Left ventricle myocardium inferior (tissue), 1 donor: ENCODE measurements at regions not wholly inside any gene's neighbourhood (a gene's known extent, or its start where the extent isn't known, plus 50 kb on each side); places are given as distances from the start of the nearest gene placed in this dataset.

ENCODE experiments used
- DNase-seq: peaks from one replicate; pipeline ENCODE4 v3.0.0-alpha.2; 2020
- H3K27ac ChIP-seq: fragments of 200-600 bp; replicated peaks from 2 replicates; pipeline ENCODE4 v1.8.0; 2021
- H3K27me3 ChIP-seq: fragments of 200-600 bp; 2 replicates; pipeline ENCODE4 v1.8.0; 2021; ENCODE audit warnings: low read depth
- H3K36me3 ChIP-seq: fragments of 200-600 bp; 2 replicates; pipeline ENCODE4 v1.8.0; 2021
- H3K4me1 ChIP-seq: fragments of 200-600 bp; 2 replicates; pipeline ENCODE4 v1.8.0; 2021
- H3K4me3 ChIP-seq: fragments of 200-600 bp; 2 replicates; pipeline ENCODE4 v1.8.0; 2021; ENCODE audit warnings: mild to moderate bottlenecking, moderate library complexity
- H3K9me3 ChIP-seq: fragments of 200-600 bp; replicated peaks from 2 replicates; pipeline ENCODE4 v1.8.0; 2021
- CTCF ChIP-seq: fragments of 200-600 bp; IDR thresholded peaks from 2 replicates; pipeline ENCODE4 v1.8.0; 2021; ENCODE audit warnings: antibody characterized with exemption, mild to moderate bottlenecking, borderline replicate concordance
- intact Hi-C: fragments of 100-400 bp; cut with micrococcal nuclease; formaldehyde crosslinking; loops from one replicate; pipeline ENCODE4 v1.11.0; 2022
- donor health status: DM: no; HTN: yes; CAD: no; lungs with severe emphysema.

- Histone ChIP-seq H3K4me3 (no peak overlapping the region), H3K27me3 (no peaks in the 10 kb centered on the region), H3K9me3 (no peaks in the 10 kb centered on the region), H3K4me1 (peaks cover 11% of the 10 kb centered on the region), H3K27ac (no peak overlapping the region), H3K36me3 (no peaks in the 10 kb centered on the region)
- intact Hi-C loops: no loop called here
- no peak for TF ChIP-seq CTCF
- no peak for DNase-seq
Measured at GRCh38 chr14:71585361-71585760, 346.9 kb upstream of the RGS6 start.

- H3K27ac ChIP-seq: no peak overlapping the region
- H3K4me3 ChIP-seq: peak overlapping the region; percentile 44
- no peaks in the 10 kb centered on the region for H3K36me3 ChIP-seq
- no peak for DNase-seq
- H3K9me3 ChIP-seq: no peaks in the 10 kb centered on the region
- TF ChIP-seq CTCF: no peak
- H3K27me3 ChIP-seq: no peaks in the 10 kb centered on the region
- intact Hi-C loops: no loop called here
- peaks cover 11% of the 10 kb centered on the region for H3K4me1 ChIP-seq
Measured at GRCh38 chr14:71586131-71586897, 345.9 kb upstream of the RGS6 start.

GRCh38 chr14:71588028-71588427 lies 344.2 kb upstream of the RGS6 start:
- Histone ChIP-seq H3K9me3 (no peaks in the 10 kb centered on the region), H3K4me3 (no peak overlapping the region), H3K4me1 (peaks cover 11% of the 10 kb centered on the region), H3K36me3 (no peaks in the 10 kb centered on the region), H3K27me3 (no peaks in the 10 kb centered on the region), H3K27ac (no peak overlapping the region)
- no peak for DNase-seq
- TF ChIP-seq CTCF: no peak
- intact Hi-C loops: no loop called here

GRCh38 chr14:71588576-71589215 lies 343.5 kb upstream of the RGS6 start:
- Histone ChIP-seq H3K27ac (no peak overlapping the region), H3K4me3 (no peak overlapping the region), H3K27me3 (no peaks in the 10 kb centered on the region), H3K36me3 (no peaks in the 10 kb centered on the region), H3K4me1 (peaks cover 11% of the 10 kb centered on the region), H3K9me3 (no peaks in the 10 kb centered on the region)
- DNase-seq: no peak
- no peak for TF ChIP-seq CTCF
- intact Hi-C loops: no loop called here

GRCh38 chr14:71589609-71590008 lies 342.6 kb upstream of the RGS6 start:
- Histone ChIP-seq H3K4me3 (no peak overlapping the region), H3K27ac (no peak overlapping the region), H3K36me3 (no peaks in the 10 kb centered on the region), H3K4me1 (peaks cover 11% of the 10 kb centered on the region), H3K27me3 (no peaks in the 10 kb centered on the region), H3K9me3 (no peaks in the 10 kb centered on the region)
- DNase-seq: no peak
- intact Hi-C loops: no loop called here
- TF ChIP-seq CTCF: no peak
